Cardiac muscle cell (in vitro differentiated cells and primary cell): ENCODE measurements at regions not wholly inside any gene's neighbourhood (a gene's known extent, or its start where the extent isn't known, plus 50 kb on each side); places are given as distances from the start of the nearest gene placed in this dataset.
"Not testable (repeated sequence)": the region's sequence is repeated elsewhere in the genome, so short reads cannot be mapped to it uniquely, and the experiment has no call there.

Experiments
- DNase-seq, 2 donors: peaks; one replicate each; pipeline versions ENCODE4 v3.0.0 to v3.0.0-alpha.2; 2010 to 2017; ENCODE audit warnings: low read depth in 1 of 2, low spot score in 1 of 2
- H3K27ac ChIP-seq: fragments of 200-600 bp; sonication (generic); 2 replicates; pipeline ENCODE4 v1.5.1; 2016
- H3K27me3 ChIP-seq: fragments of 200-600 bp; sonication (generic); 2 replicates; pipeline ENCODE4 v1.6.0; 2016; ENCODE audit warnings: control low read depth
- H3K36me3 ChIP-seq: fragments of 200-600 bp; sonication (generic); 2 replicates; pipeline ENCODE4 v1.5.1; 2016; ENCODE audit warnings: control low read depth
- H3K4me1 ChIP-seq: fragments of 200-600 bp; sonication (generic); 2 replicates; pipeline ENCODE4 v1.8.1; 2017; ENCODE audit warnings: low read depth, mild to moderate bottlenecking, mixed run types
- H3K4me3 ChIP-seq: fragments of 200-600 bp; sonication (generic); 2 replicates; pipeline ENCODE4 v1.5.1; 2016; ENCODE audit warnings: mild to moderate bottlenecking
- H3K9me3 ChIP-seq: fragments of 200-600 bp; sonication (generic); 2 replicates; pipeline ENCODE4 v1.5.1; 2017; ENCODE audit warnings: low read depth, mild to moderate bottlenecking, control low read depth
- CTCF ChIP-seq: IDR thresholded peaks from 2 replicates; pipeline ENCODE4 v1.5.1; 2012; ENCODE audit warnings: low read depth, mild to moderate bottlenecking, low read length

DNA sequence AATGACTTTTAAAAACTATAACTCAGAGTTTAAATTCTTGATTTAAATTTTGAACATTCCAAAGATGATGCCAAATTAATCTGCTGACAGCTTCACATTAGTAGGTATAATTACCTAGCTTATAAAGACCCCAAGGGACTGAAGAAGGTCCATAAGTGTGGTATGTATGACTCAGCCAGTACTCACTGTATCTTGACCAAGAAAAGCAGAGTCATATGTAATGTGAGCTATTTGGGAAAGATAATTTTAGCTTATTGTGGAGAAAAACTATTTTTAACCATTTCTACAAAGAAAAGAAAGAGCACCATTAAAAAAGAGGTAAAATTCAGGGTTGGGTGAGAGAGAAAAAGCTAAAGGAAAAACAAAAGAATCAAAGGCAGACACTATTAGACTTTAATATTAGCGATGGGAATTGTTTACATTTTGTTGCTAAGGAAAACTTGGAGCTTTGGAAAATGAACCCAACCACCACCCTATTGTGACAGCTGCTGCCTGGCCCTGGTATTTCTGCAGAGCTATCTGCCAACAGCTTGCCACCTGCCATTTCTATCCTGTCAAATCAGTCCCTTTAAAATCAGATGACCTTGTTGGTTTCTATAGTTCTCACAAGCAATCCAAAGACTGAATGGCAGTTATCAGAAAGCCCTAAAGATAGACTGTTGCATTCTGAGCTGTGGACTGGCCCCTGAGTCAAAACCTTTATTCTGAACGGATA is 697.7 kb downstream of the CDY1 start:
- H3K4me1 ChIP-seq, H3K9me3 ChIP-seq, H3K27ac ChIP-seq, DNase-seq, H3K36me3 ChIP-seq, H3K4me3 ChIP-seq, H3K27me3 ChIP-seq: not testable (repeated sequence)

DNA sequence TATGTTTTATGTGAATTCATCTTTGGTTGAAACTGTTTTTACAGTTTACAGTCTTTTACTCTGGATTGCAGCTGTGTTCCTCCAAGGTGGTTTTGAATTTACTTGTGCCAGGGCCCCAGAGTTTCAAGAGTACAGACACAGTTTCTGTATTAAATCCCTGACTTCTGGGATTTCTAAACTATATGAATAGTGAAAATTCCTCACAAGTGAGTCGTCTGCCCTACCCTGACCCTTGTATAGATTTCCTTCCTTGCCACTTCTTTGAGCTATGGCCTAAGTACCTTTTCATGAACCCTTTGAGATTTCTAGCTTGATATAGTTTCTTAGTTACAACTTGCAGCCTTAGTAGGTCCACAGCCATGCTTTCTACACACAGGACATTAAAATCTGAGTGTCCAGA is 700.8 kb downstream of the CDY1 start:
- not testable (repeated sequence) for H3K4me1 ChIP-seq, H3K4me3 ChIP-seq, H3K9me3 ChIP-seq, H3K36me3 ChIP-seq, H3K27me3 ChIP-seq, DNase-seq, H3K27ac ChIP-seq

DNA sequence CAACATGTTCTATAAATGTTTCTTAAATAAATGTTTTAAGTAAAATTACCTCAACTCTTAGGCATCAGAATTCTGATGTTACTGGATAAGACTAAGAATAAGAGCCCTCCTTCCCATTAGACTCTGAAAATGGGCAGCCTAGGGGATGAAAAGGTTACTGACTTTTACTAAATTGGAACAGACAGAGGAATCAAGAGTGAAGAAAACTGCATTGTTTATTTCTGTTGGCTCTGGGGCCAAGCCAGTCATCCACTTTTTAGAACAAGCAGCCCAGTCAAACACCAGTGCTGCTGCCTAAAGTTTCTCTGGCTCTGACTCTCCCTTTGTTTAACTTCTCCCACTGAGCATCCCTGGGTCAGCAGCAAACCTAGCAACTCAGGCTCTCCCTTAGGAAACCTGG is 731.0 kb downstream of the CDY1 start:
- not testable (repeated sequence) for H3K27ac ChIP-seq, H3K4me3 ChIP-seq, H3K4me1 ChIP-seq, H3K9me3 ChIP-seq, H3K36me3 ChIP-seq, H3K27me3 ChIP-seq, DNase-seq

- H3K4me3 ChIP-seq, result no peak overlapping the region
- no peaks in the 10 kb centered on the region for H3K27me3 ChIP-seq
- H3K4me1 ChIP-seq, result no peaks in the 10 kb centered on the region
- no peak for TF ChIP-seq CTCF
- no peak for DNase-seq
- H3K9me3 ChIP-seq, result no peaks in the 10 kb centered on the region
- no peaks in the 10 kb centered on the region for H3K36me3 ChIP-seq
- no peak overlapping the region for H3K27ac ChIP-seq
Observed at GRCh38 chrY:26354191-26354590, 732.3 kb downstream of the CDY1 start.

- not testable (repeated sequence) for H3K36me3 ChIP-seq, H3K4me1 ChIP-seq, H3K9me3 ChIP-seq, DNase-seq, H3K27me3 ChIP-seq, H3K4me3 ChIP-seq, H3K27ac ChIP-seq
Observed at GRCh38 chrY:26359869-26360268, 738.0 kb downstream of the CDY1 start.

GRCh38 chrY:26360472-26360871 is 738.6 kb downstream of the CDY1 start:
- not testable (repeated sequence) for H3K4me1 ChIP-seq, H3K9me3 ChIP-seq, H3K36me3 ChIP-seq, H3K27me3 ChIP-seq, H3K4me3 ChIP-seq, H3K27ac ChIP-seq, DNase-seq

DNA sequence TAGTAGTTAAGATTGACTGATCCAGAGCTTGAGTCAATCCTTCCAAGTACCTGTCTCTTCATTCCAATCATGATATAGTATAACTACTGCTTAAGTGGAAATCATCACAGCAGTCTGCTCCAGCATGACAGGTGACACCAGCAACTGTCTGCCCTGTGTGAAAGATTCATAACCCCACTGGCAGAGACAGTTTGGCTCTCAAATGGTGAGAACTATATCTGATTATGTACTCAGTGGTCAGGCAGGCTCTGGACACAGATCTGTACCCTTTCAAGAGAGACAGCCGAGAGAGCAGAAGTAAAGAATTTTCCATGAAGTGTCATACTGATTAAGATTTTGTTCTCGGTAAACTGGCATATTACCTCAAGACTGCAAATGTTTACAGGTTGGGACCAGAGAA is 741.5 kb downstream of the CDY1 start:
- H3K27me3 ChIP-seq, H3K4me3 ChIP-seq, H3K9me3 ChIP-seq, DNase-seq, H3K27ac ChIP-seq, H3K36me3 ChIP-seq, H3K4me1 ChIP-seq: not testable (repeated sequence)

- H3K27me3 ChIP-seq, result not testable (repeated sequence)
Observed at GRCh38 chrY:26366091-26366490, 744.2 kb downstream of the CDY1 start.

DNA sequence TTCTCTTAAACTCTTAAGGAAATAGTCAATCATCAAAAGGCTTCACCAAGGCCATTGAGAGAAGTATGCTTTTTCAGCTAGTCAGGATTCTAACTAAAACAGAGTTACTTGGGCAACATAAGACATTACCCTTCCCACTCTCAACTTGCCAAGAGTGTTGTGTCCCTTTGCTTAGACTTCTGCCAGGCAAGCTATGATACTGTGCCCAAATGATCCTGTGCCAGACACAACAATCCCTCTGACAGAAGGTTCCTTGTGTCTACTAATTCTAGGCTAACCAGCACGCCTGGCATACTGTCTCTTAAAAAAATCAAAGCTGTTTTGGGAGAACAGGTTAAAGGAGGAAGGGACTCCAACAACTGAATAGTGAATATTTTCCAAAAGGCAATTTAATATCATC is 750.6 kb downstream of the CDY1 start:
- H3K9me3 ChIP-seq, DNase-seq, H3K27me3 ChIP-seq, H3K36me3 ChIP-seq, H3K4me1 ChIP-seq, H3K27ac ChIP-seq, H3K4me3 ChIP-seq: not testable (repeated sequence)

More at GRCh38 chrY:26366091-26366490, 744.2 kb downstream of the CDY1 start:
- H3K27ac ChIP-seq, H3K4me3 ChIP-seq, H3K4me1 ChIP-seq, H3K9me3 ChIP-seq, DNase-seq, H3K36me3 ChIP-seq: not testable (repeated sequence)

DNA sequence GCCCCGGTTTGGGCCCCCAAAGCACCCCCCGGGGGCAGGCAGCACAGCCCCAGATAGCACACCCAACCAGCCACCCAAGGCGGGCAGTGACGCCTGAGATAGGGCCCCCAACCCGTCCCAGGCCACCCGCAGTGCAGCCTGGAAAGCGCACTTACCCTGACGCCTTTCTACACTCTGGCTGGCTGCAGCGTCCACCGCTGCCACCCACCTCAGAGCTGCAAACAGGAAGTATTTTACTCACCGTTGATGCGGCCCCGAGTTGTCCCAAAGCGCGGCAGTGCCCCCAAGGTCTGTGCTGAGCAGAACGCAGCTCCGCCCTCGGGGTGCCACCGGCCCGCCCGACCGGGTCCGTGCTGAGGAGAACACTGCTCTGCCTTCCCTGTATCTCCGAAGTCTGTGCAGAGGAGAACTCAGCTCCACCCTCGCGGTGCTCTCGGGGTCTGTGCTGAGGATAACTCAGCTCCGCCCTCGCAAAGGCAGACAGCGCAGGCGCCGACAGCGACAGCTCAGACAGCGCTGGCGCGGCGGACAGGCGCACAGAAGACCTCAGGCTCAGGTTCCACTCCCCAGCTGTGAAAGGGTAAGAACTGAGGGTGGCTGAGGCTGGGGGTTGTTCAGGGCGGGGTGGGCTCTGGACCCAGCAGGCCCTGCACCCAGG is 786.9 kb downstream of the CDY1 start:
- peak in 1 of 2 donors; percentile 0 for DNase-seq
- no peaks in the 10 kb centered on the region for H3K4me1 ChIP-seq
- H3K27me3 ChIP-seq, result no peaks in the 10 kb centered on the region
- no peaks in the 10 kb centered on the region for H3K36me3 ChIP-seq
- no peak overlapping the region for H3K4me3 ChIP-seq
- no peaks in the 10 kb centered on the region for H3K9me3 ChIP-seq
- H3K27ac ChIP-seq, result no peak overlapping the region
- TF ChIP-seq CTCF, result no peak
